Fibroblast of upper back skin (primary cell): ENCODE measurements at regions not wholly inside any gene's neighbourhood (a gene's known extent, or its start where the extent isn't known, plus 50 kb on each side); places are given as distances from the start of the nearest gene placed in this dataset.
"Not testable (repeated sequence)": the region's sequence is repeated elsewhere in the genome, so short reads cannot be mapped to it uniquely, and the experiment has no call there.

Source experiments
- DNase-seq: peaks from one replicate; pipeline ENCODE4 v3.0.0-alpha.2; 2013

GRCh38 chr3:75611724-75612460 is 52.2 kb upstream of the FRG2C start:
- not testable (repeated sequence) for DNase-seq
